HepG2 (cell line): ENCODE measurements at regions not wholly inside any gene's neighbourhood (a gene's known extent, or its start where the extent isn't known, plus 50 kb on each side); places are given as distances from the start of the nearest gene placed in this dataset.

Experiments used
- ATAC-seq: fragments of 200-7000 bp; cut with Tn5 transposase; 3 replicates; pipeline ENCODE4 v1.9.1; 2020; ENCODE audit warnings: mild to moderate bottlenecking, moderate library complexity
- BruUV-seq: library from RNA; stranded (reverse); fragments of 400-500 nt; replicated peaks from 2 replicates; lab custom pipeline; 2021; lab: Mats Ljungman, UMichigan
- CTCF ChIA-PET: fragments of 300-600 bp; formaldehyde crosslinking; extraction: SDS; loops from one replicate; lab custom pipeline; 2021; ENCODE audit warnings: low total read pairs, inconsistent platforms, low intra/inter-chr PET ratio; lab: Yijun Ruan, JAX
- POLR2A ChIA-PET: fragments of 350-600 bp; sonication (Branson Sonifier 250); formaldehyde crosslinking; loops from one replicate; lab custom pipeline; 2020; ENCODE audit warnings: antibody characterized with exemption, inconsistent platforms; lab: Yijun Ruan, JAX
- DNase-seq: peaks from one replicate; pipeline ENCODE4 v3.0.0-alpha.2; 2015; ENCODE audit warnings: low spot score
- FAIRE-seq: peaks from 3 replicates; lab custom pipeline; 2011; peaks lifted over from hg19 to GRCh38; lab: Jason Lieb, UNC
- H2AFZ ChIP-seq: one replicate; pipeline ENCODE4 v1.6.1; 2011; ENCODE audit warnings: low read length, inconsistent platforms
- H3K27ac ChIP-seq: fragments of 300-600 bp; 3 replicates; pipeline ENCODE4 v1.8.0; 2011; ENCODE audit warnings: mixed run types, mild to moderate bottlenecking, mixed read lengths, low read length, inconsistent platforms; ENCODE audit not compliant: insufficient read depth; ENCODE audit errors: extremely low read length
- H3K27me3 ChIP-seq, 2 experiments: fragments of 200-600 bp in 1 of 2; 2 replicates in 1 of 2; 3 replicates in 1 of 2; pipeline versions ENCODE4 v1.6.0 to v1.8.0; 2011; ENCODE audit warnings: low read length in 2 of 2, mild to moderate bottlenecking in 2 of 2, moderate library complexity in 2 of 2, inconsistent platforms in 1 of 2; ENCODE audit not compliant: insufficient read depth in 2 of 2, control insufficient read depth in 1 of 2
- H3K36me3 ChIP-seq, 2 experiments: fragments of 200-600 bp in 1 of 2; replicated peaks in 1 of 2; 2 replicates in 1 of 2; 3 replicates in 1 of 2; pipeline versions ENCODE4 v1.5.1 to v1.8.0; 2011; ENCODE audit warnings: low read length in 2 of 2, inconsistent platforms in 1 of 2; ENCODE audit not compliant: insufficient read depth in 2 of 2, control insufficient read depth in 1 of 2
- H3K4me1 ChIP-seq: 2 replicates; pipeline ENCODE4 v1.5.1; 2012; ENCODE audit warnings: low read length, inconsistent platforms; ENCODE audit not compliant: insufficient read depth
- H3K4me2 ChIP-seq: 2 replicates; pipeline ENCODE4 v1.6.0; 2011; ENCODE audit warnings: low read depth, low read length, inconsistent platforms
- H3K4me3 ChIP-seq, 3 experiments: fragments of 200-600 bp in 1 of 3; sonication (generic), shearing (Covaris generic) in 1 of 3; replicated peaks in 1 of 3; 2 replicates each; pipeline ENCODE4 v1.5.1; 2011 to 2016; ENCODE audit warnings: low read length in 3 of 3, inconsistent platforms in 2 of 3, low read depth in 2 of 3, mild to moderate bottlenecking in 2 of 3, control low read depth in 1 of 3, mixed read lengths in 1 of 3; ENCODE audit not compliant: insufficient read depth in 1 of 3
- H3K79me2 ChIP-seq: one replicate; pipeline ENCODE4 v1.6.1; 2011; ENCODE audit warnings: low read length, inconsistent platforms; ENCODE audit not compliant: insufficient read depth
- H3K9ac ChIP-seq: 2 replicates; pipeline ENCODE4 v1.6.0; 2011; ENCODE audit warnings: mild to moderate bottlenecking, low read depth, low read length, inconsistent platforms; ENCODE audit not compliant: insufficient read depth
- H3K9me3 ChIP-seq: 2 replicates; pipeline ENCODE4 v1.5.1; 2012; ENCODE audit warnings: mild to moderate bottlenecking, low read length
- H4K20me1 ChIP-seq: 2 replicates; pipeline ENCODE4 v1.6.0; 2011; ENCODE audit warnings: inconsistent platforms, mild to moderate bottlenecking, low read length, moderate library complexity; ENCODE audit not compliant: insufficient read depth
- GTF2F1 ChIP-seq: fragments of 150-350 bp; IDR thresholded peaks from 2 replicates; pipeline ENCODE4 v1.6.1; 2014; ENCODE audit warnings: low read length
- HNRNPK ChIP-seq: fragments of 200-400 bp; formaldehyde crosslinking; IDR thresholded peaks from 2 replicates; pipeline ENCODE4 v1.6.1; 2018; ENCODE audit warnings: low read length, low read depth, moderate library complexity, mild to moderate bottlenecking; ENCODE audit not compliant: poor library complexity, severe bottlenecking
- NR2F2 ChIP-seq: IDR thresholded peaks from 2 replicates; pipeline ENCODE4 v1.6.1; 2012; ENCODE audit warnings: low read depth, inconsistent platforms, borderline replicate concordance
- ZNF331 ChIP-seq: sonication (generic); formaldehyde crosslinking; IDR thresholded peaks from 2 replicates; pipeline ENCODE4 v1.4.0; 2020; ENCODE audit warnings: missing genetic modification reagents
- ZNF646 ChIP-seq: sonication (generic); formaldehyde crosslinking; IDR thresholded peaks from 2 replicates; pipeline ENCODE4 v1.9.0; 2021; ENCODE audit warnings: mild to moderate bottlenecking, missing genetic modification reagents
- WGBS: methylation state at CpG from one replicate; pipeline ENCODE4 v1.1.6; 2017; ENCODE audit warnings: low lambda C conversion rate; 5-methylcytosine and 5-hydroxymethylcytosine counted together
- in situ Hi-C: cut with HindIII; loops from 2 replicates; pipeline ENCODE4 v1.10.0; 2017; ENCODE audit warnings: low pct_unique_long_range_greater_than_20kb; ENCODE audit not compliant: extremely low pct_ligation_motif_present
- intact Hi-C: fragments of 100-400 bp; cut with micrococcal nuclease; formaldehyde crosslinking; loops from one replicate; pipeline ENCODE4 v1.10.0; 2022; ENCODE audit not compliant: unreplicated experiment

DNA sequence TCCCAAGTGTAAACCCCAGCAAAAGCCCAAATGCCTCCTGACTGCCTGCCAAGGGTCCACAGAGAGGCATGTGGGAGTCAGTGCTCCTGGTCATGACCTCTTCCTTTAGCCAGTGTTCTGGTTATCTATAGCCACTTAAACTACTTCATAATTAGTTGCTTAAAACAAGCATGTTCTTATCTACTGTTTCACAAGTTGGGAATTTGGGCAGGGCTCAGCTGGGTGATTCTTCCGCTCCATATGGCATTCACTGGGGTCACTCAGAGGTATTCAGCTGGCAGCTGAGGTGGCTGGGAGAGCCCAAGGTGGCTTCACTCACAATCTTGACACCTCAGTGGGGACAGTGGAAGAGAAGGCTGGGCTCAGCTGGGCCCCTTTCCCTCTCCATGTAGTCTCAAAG is 184.0 kb upstream of the RGS6 start:
- ATAC-seq (no peak), FAIRE-seq (no peak), DNase-seq (no peak)
- no peak overlapping the region for H3K27ac ChIP-seq
- H3K4me2 ChIP-seq: no peak overlapping the region
- H3K9ac ChIP-seq: no peak overlapping the region
- no peaks in the 10 kb centered on the region for H3K36me3 ChIP-seq
- H3K79me2 ChIP-seq: no peaks in the 10 kb centered on the region
- WGBS: 100% methylated on average over 1 of the region's 1 CpG
- in situ Hi-C loops: no loop called here
- H4K20me1 ChIP-seq: no peaks in the 10 kb centered on the region
- H2AFZ ChIP-seq: no peak overlapping the region
- TF ChIP-seq NR2F2 (no peak), ZNF646 (CRISPR knock-in tag) (no peak), GTF2F1 (no peak), HNRNPK (no peak), ZNF331 (CRISPR knock-in tag) (peak; percentile 100)
- intact Hi-C loops: no loop called here
- POLR2A ChIA-PET: no interaction called here
- no TSS peak for BruUV-seq
- no peak overlapping the region for H3K4me3 ChIP-seq
- CTCF ChIA-PET: no interaction called here
- peaks cover 23% of the 10 kb centered on the region for H3K9me3 ChIP-seq
- H3K27me3 ChIP-seq: no peaks in the 10 kb centered on the region
- H3K4me1 ChIP-seq: no peaks in the 10 kb centered on the region; the same call in 1 of the 2 replicates
